ENCODE measurements at regions not wholly inside any gene's neighbourhood (a gene's known extent, or its start where the extent isn't known, plus 50 kb on each side); places are given as distances from the start of the nearest gene placed in this dataset.

DNA sequence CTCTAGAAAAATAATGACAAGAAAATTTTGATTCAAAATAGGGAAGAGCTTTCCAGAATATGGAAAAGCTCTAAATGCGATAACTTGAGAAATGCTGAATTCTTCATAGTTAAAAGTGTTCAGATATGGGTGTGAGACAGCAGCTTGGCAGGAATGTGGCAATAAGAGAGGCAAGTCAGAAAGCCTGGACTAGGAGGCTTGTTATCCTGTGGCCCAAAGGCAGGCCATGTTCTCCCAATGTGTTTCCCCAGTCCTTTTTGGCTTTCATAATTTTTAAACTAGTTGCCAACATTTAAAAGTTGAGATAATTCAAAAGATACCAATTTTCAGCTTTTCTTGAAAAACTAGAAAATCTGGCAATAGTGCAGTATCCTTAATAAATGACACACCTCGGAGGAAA lies 366.3 kb upstream of the FANCL start:
- FAIRE-seq (no peak), DNase-seq (ENCODE audit: low read depth in 1 of 2, low spot score in 2 of 2) (no peak)
- Histone ChIP-seq H3K36me3 (ENCODE audit: control insufficient read depth in 2 of 4, insufficient read depth in 4 of 4, low read length in 3 of 4) (no peaks in the 10 kb centered on the region), H4K5ac (ENCODE audit: insufficient read length, low read depth, low read length) (no peak overlapping the region), H3K4me1 (replicated peaks in 1 of 4; ENCODE audit: control insufficient read depth in 3 of 4, insufficient read depth in 4 of 4, low read length in 3 of 4) (no peaks in the 10 kb centered on the region; a peak in 1 of 7 replicates), H2BK120ac (replicated peaks; ENCODE audit: low read depth, low read length) (no peak overlapping the region), H2AK5ac (ENCODE audit: low read depth, low read length) (no peak overlapping the region), H3K9ac (replicated peaks in 1 of 4; ENCODE audit: extremely low read depth in 1 of 4, low read depth in 3 of 4, low read length in 3 of 4) (no peak overlapping the region), H3K18ac (ENCODE audit: extremely low read depth, low read length) (no peak overlapping the region), H2BK20ac (ENCODE audit: low read length) (no peak overlapping the region), H3K14ac (ENCODE audit: insufficient read length) (no peak overlapping the region), H3K23me2 (ENCODE audit: low read depth, low read length) (no peaks in the 10 kb centered on the region), H4K8ac (ENCODE audit: extremely low read depth, insufficient read depth, low read length) (no peak overlapping the region), H4K20me1 (replicated peaks in 1 of 2; ENCODE audit: control insufficient read depth in 1 of 2, insufficient read depth in 2 of 2, low read length in 2 of 2) (no peaks in the 10 kb centered on the region), H3K4me3 (ENCODE audit: extremely low read depth in 1 of 4, insufficient read depth in 2 of 4, low read depth in 3 of 4, low read length in 4 of 4) (no peak overlapping the region), H4K91ac (replicated peaks; ENCODE audit: insufficient read length, low read length) (no peak overlapping the region), H3K27me3 (replicated peaks in 1 of 4; ENCODE audit: control insufficient read depth in 3 of 4, extremely low read depth in 1 of 4, insufficient read depth in 3 of 4, low read length in 3 of 4) (no peaks in the 10 kb centered on the region), H2BK15ac (ENCODE audit: low read length) (no peak overlapping the region), H3K79me2 (ENCODE audit: control insufficient read depth in 1 of 2, insufficient read depth in 2 of 2, low read length in 2 of 2) (no peaks in the 10 kb centered on the region), H3K9me3 (ENCODE audit: insufficient read depth in 2 of 2, low read depth in 1 of 2, low read length in 1 of 2) (no peaks in the 10 kb centered on the region), H3K4ac (replicated peaks; ENCODE audit: insufficient read length, low read depth, low read length) (no peak overlapping the region), H3K79me1 (ENCODE audit: low read depth, low read length) (no peaks in the 10 kb centered on the region), H3K23ac (ENCODE audit: insufficient read length) (no peak overlapping the region), H3K27ac (ENCODE audit: low read depth, low read length) (no peak overlapping the region), H3K4me2 (ENCODE audit: insufficient read depth in 1 of 2, low read depth in 2 of 2, low read length in 2 of 2) (no peak overlapping the region), H2AFZ (ENCODE audit: low read length) (no peak overlapping the region), H2BK5ac (ENCODE audit: low read depth, low read length) (no peak overlapping the region), H2BK12ac (ENCODE audit: low read depth, low read length) (no peak overlapping the region), H3K56ac (replicated peaks; ENCODE audit: insufficient read length, low read depth, low read length) (no peak overlapping the region)
- ChIA-PET POLR2A (ENCODE audit: partially characterized antibody) (no interaction called here), CTCF (ENCODE audit: partially characterized antibody) (interaction anchor here (0.9 to 1.5 kb wide), 2 partner anchors 13 to 73 kb away, joined by 4 to 5 read pairs; no protein-coding TSS in a partner anchor)
- 94% methylated on average over 2 of the region's 2 CpGs; no CpG with 5 or more reads in 1 of the 2 experiments for WGBS, 2 experiments (ENCODE audit: extremely low coverage in 1 of 2, insufficient coverage in 1 of 2, insufficient read length in 1 of 2, insufficient replicate concordance in 2 of 2, low coverage in 1 of 2, low lambda C conversion rate in 2 of 2, missing lambda C conversion rate in 1 of 2)
- TF ChIP-seq CBX8 (IDR thresholded peaks at IDR 0.05; ENCODE audit: borderline replicate concordance, low read depth, low read length) (no peak), CTBP2 (IDR thresholded peaks at IDR 0.05; ENCODE audit: borderline replicate concordance, insufficient read depth, insufficient read length, low read length) (no peak), RNF2 (IDR thresholded peaks at IDR 0.05; ENCODE audit: borderline replicate concordance, low read depth, low read length, missing control alignments, poor library complexity, severe bottlenecking) (no peak), SP4 (IDR thresholded peaks at IDR 0.05; ENCODE audit: low read length) (no peak), BACH1 (IDR thresholded peaks at IDR 0.05; ENCODE audit: low read length) (no peak), SIN3A (conservative IDR thresholded peaks at IDR 0.05 in 1 of 2, IDR thresholded peaks at IDR 0.05 in 1 of 2; ENCODE audit: low read depth in 1 of 2, low read length in 2 of 2) (no peak), FOSL1 (IDR thresholded peaks at IDR 0.05; ENCODE audit: insufficient read depth, low read depth, low read length) (no peak), ZNF274 (IDR thresholded peaks at IDR 0.05; ENCODE audit: borderline replicate concordance, extremely low read depth, low read length) (no peak), SP2 (IDR thresholded peaks at IDR 0.05; ENCODE audit: low read length) (no peak), SIRT6 (IDR thresholded peaks at IDR 0.05; ENCODE audit: low read length) (no peak), CEBPB (IDR thresholded peaks at IDR 0.05; ENCODE audit: low read depth, low read length) (no peak), KDM5A (IDR thresholded peaks at IDR 0.05; ENCODE audit: low read length) (no peak), KDM4A (IDR thresholded peaks at IDR 0.05; ENCODE audit: low read depth, low read length, severe bottlenecking) (no peak), RFX5 (IDR thresholded peaks at IDR 0.05; ENCODE audit: borderline replicate concordance, low read depth, low read length) (no peak), SAP30 (IDR thresholded peaks at IDR 0.05; ENCODE audit: insufficient read depth, insufficient replicate concordance, low read length) (no peak)
